GM12892 (cell line): ENCODE measurements at regions not wholly inside any gene's neighbourhood (a gene's known extent, or its start where the extent isn't known, plus 50 kb on each side); places are given as distances from the start of the nearest gene placed in this dataset.

Experiments used
- POLR2A ChIP-seq: IDR thresholded peaks from 2 replicates; pipeline ENCODE4 v1.6.1; 2011; ENCODE audit warnings: low read depth, low read length, control low read depth
- POLR2AphosphoS5 ChIP-seq: IDR thresholded peaks from 2 replicates; pipeline ENCODE4 v1.6.1; 2011; ENCODE audit warnings: low read depth, low read length, control low read depth

DNA sequence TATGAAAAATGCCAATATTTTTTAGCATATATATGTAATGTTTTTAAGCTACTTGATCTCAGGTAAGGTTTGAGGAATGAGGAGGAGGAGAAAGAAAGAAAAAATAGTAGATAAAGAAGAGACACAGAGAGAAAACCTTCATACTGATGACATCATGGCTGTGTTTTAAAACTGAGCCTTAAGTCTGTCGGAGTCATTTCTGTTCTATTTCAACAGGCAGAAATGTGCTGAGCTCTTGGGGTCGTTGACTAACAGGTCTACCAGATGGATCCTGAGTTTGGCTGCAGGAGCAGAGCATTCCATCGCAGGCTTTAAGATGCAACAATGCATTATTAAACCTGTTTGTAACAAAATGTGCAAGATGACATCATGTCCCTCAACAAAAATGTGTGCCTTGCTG lies 356.0 kb downstream of the TGFB2 start:
- TF ChIP-seq POLR2AphosphoS5: no peak
- TF ChIP-seq POLR2A: no peak
